Hepatocyte (in vitro differentiated cells): ENCODE measurements at regions not wholly inside any gene's neighbourhood (a gene's known extent, or its start where the extent isn't known, plus 50 kb on each side); places are given as distances from the start of the nearest gene placed in this dataset.

Experiments
- DNase-seq: peaks from one replicate; pipeline ENCODE4 v3.0.0-alpha.2; 2016; ENCODE audit warnings: low spot score
- H2AFZ ChIP-seq: fragments of 200-600 bp; sonication (generic); 2 replicates; pipeline ENCODE4 v1.6.0; 2016; ENCODE audit warnings: antibody characterized with exemption, mild to moderate bottlenecking
- H3K27ac ChIP-seq: fragments of 200-600 bp; sonication (generic); 2 replicates; pipeline ENCODE4 v1.5.1; 2016; ENCODE audit warnings: mild to moderate bottlenecking
- H3K27me3 ChIP-seq: fragments of 200-600 bp; sonication (generic); 2 replicates; pipeline ENCODE4 v1.6.1; 2016
- H3K36me3 ChIP-seq: fragments of 200-600 bp; sonication (generic); replicated peaks from 2 replicates; pipeline ENCODE4 v1.5.1; 2016; ENCODE audit warnings: low read depth; ENCODE audit not compliant: insufficient read depth
- H3K4me1 ChIP-seq: fragments of 200-600 bp; sonication (generic); 2 replicates; pipeline ENCODE4 v1.5.1; 2016; ENCODE audit warnings: mild to moderate bottlenecking, moderate library complexity; ENCODE audit not compliant: insufficient read depth
- H3K4me2 ChIP-seq: fragments of 200-600 bp; sonication (generic); 2 replicates; pipeline ENCODE4 v1.6.0; 2016
- H3K4me3 ChIP-seq: fragments of 200-600 bp; sonication (generic); 2 replicates; pipeline ENCODE4 v1.5.1; 2016; ENCODE audit warnings: mild to moderate bottlenecking
- H3K79me2 ChIP-seq: fragments of 200-600 bp; sonication (generic); 2 replicates; pipeline ENCODE4 v1.6.0; 2017; ENCODE audit warnings: mild to moderate bottlenecking
- H3K9me2 ChIP-seq: fragments of 200-600 bp; sonication (generic); replicated peaks from 2 replicates; pipeline ENCODE4 v1.6.0; 2017; ENCODE audit warnings: mild to moderate bottlenecking; ENCODE audit not compliant: insufficient read depth
- H3K9me3 ChIP-seq: fragments of 200-600 bp; sonication (generic); 2 replicates; pipeline ENCODE4 v1.5.1; 2016; ENCODE audit warnings: low read depth, mild to moderate bottlenecking
- H4K20me1 ChIP-seq: fragments of 200-600 bp; sonication (generic); 2 replicates; pipeline ENCODE4 v1.6.0; 2016; ENCODE audit warnings: mild to moderate bottlenecking; ENCODE audit not compliant: insufficient read depth, poor library complexity, severe bottlenecking
- EZH2 ChIP-seq: fragments of 200-600 bp; sonication (generic); IDR thresholded peaks from 2 replicates; pipeline ENCODE4 v1.6.1; 2016; ENCODE audit warnings: antibody characterized with exemption, mild to moderate bottlenecking, borderline replicate concordance
- EZH2phosphoT487 ChIP-seq: fragments of 200-600 bp; sonication (generic); IDR thresholded peaks from one replicate; pipeline ENCODE4 v1.6.1; 2018; ENCODE audit warnings: antibody characterized with exemption, mild to moderate bottlenecking, low read depth, moderate library complexity; ENCODE audit not compliant: unreplicated experiment, severe bottlenecking
- WGBS: methylation state at CpG from one replicate; pipeline ENCODE4 v1.1.6; 2016; ENCODE audit warnings: low lambda C conversion rate; ENCODE audit errors: missing lambda C conversion rate; 5-methylcytosine and 5-hydroxymethylcytosine counted together
- TF ChIP-seq, protein P1 (sequence below): fragments of 200-600 bp; sonication (generic); IDR thresholded peaks from 2 replicates; pipeline ENCODE4 v1.5.1; 2016; ENCODE audit warnings: antibody characterized with exemption, mild to moderate bottlenecking; ENCODE audit not compliant: poor library complexity

DNA sequence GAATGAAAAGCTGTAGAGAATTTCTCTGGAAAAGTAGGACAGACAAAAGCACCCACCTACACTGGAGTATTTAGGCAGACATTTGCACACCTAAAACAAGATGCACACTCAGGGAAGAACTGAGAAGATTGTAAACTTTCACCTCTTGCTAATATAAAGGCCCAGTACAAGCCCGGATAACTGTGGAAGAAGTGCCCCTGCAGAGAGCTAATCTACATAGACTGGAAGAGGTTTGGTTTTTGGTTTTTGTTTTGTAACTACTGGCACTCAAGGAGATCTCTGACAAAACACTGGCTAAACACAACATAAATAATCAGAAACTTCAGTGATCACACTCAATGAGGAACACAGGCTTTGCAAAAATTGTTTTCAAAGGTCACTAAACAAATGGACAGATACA lies 782.2 kb upstream of the SLC8A1 start:
- no peaks in the 10 kb centered on the region for H4K20me1 ChIP-seq
- no peaks in the 10 kb centered on the region for H3K9me2 ChIP-seq
- H3K4me3 ChIP-seq, result no peak overlapping the region
- H3K36me3 ChIP-seq, result no peaks in the 10 kb centered on the region
- TF ChIP-seq, protein P1, sequence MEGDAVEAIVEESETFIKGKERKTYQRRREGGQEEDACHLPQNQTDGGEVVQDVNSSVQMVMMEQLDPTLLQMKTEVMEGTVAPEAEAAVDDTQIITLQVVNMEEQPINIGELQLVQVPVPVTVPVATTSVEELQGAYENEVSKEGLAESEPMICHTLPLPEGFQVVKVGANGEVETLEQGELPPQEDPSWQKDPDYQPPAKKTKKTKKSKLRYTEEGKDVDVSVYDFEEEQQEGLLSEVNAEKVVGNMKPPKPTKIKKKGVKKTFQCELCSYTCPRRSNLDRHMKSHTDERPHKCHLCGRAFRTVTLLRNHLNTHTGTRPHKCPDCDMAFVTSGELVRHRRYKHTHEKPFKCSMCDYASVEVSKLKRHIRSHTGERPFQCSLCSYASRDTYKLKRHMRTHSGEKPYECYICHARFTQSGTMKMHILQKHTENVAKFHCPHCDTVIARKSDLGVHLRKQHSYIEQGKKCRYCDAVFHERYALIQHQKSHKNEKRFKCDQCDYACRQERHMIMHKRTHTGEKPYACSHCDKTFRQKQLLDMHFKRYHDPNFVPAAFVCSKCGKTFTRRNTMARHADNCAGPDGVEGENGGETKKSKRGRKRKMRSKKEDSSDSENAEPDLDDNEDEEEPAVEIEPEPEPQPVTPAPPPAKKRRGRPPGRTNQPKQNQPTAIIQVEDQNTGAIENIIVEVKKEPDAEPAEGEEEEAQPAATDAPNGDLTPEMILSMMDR, result no peak
- TF ChIP-seq EZH2 (no peak), EZH2phosphoT487 (no peak)
- H3K4me1 ChIP-seq, result no peaks in the 10 kb centered on the region
- DNase-seq, result no peak
- no peak overlapping the region for H2AFZ ChIP-seq
- H3K79me2 ChIP-seq, result no peaks in the 10 kb centered on the region
- H3K9me3 ChIP-seq, result no peaks in the 10 kb centered on the region
- no peaks in the 10 kb centered on the region for H3K27me3 ChIP-seq
- no peak overlapping the region for H3K27ac ChIP-seq
- no peak overlapping the region for H3K4me2 ChIP-seq
- 28% methylated on average over 1 of the region's 1 CpG for WGBS

DNA sequence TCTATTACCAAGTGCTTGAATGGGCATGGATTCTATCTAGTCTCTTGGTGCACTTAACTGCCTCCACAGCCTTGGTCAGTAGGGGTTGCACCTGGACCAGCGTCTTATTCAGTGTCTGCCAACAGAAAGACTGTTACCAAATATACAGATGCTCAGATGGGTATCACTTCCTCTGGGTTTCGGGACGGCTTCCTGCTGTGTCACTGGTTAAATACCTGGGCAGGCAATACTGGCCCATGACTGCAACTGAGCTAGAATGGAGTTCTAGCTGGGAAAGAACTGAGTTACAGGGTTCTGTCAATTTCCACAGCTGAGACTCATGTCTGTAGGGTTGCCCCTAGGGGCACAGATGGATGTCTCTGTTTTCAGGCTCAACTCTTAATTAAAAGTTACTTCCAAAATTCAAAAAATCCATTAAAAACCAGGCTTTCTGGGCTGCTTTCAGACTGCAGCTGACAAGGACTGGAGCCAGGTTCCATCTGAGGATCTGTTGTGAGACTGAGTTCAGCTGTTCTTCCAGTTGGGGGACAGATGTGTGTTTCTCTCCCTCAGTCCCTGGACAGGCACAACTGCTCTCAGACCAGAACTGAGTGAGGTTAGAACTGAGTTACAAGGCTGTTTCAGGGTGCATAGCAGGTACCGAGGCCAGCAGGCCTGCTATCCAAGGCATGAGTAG lies 789.6 kb upstream of the SLC8A1 start:
- Histone ChIP-seq H3K4me1 (no peaks in the 10 kb centered on the region), H2AFZ (no peak overlapping the region), H4K20me1 (no peaks in the 10 kb centered on the region), H3K27ac (no peak overlapping the region), H3K9me2 (no peaks in the 10 kb centered on the region), H3K9me3 (no peaks in the 10 kb centered on the region), H3K4me3 (no peak overlapping the region), H3K4me2 (no peak overlapping the region), H3K27me3 (no peaks in the 10 kb centered on the region), H3K36me3 (no peaks in the 10 kb centered on the region), H3K79me2 (no peaks in the 10 kb centered on the region)
- no peak for DNase-seq
- 89% methylated on average over 4 of the region's 4 CpGs for WGBS
- TF ChIP-seq EZH2phosphoT487 (no peak), EZH2 (no peak)
- TF ChIP-seq, protein P1, result no peak

DNA sequence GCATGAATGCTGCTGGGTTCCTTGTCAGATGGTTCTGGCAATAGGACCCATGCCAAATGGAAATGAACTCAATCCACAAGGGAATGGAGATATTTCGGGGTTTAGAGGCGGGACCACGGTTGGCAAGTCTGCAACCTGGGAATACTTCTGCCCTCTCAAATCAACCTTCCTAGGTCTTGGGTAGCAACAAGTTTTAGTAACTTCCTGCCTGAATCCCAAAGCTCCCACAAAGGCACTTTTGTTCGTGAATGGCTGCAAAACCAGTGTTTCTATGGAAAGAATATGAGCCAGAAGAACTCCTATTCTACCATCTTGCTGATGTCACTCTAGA lies 790.1 kb upstream of the SLC8A1 start:
- Histone ChIP-seq H3K4me1 (no peaks in the 10 kb centered on the region), H3K36me3 (no peaks in the 10 kb centered on the region), H3K27me3 (no peaks in the 10 kb centered on the region), H3K27ac (no peak overlapping the region), H2AFZ (no peak overlapping the region), H3K9me3 (no peaks in the 10 kb centered on the region), H3K4me3 (no peak overlapping the region), H3K9me2 (no peaks in the 10 kb centered on the region), H3K4me2 (no peak overlapping the region), H3K79me2 (no peaks in the 10 kb centered on the region), H4K20me1 (no peaks in the 10 kb centered on the region)
- 92% methylated on average over 4 of the region's 4 CpGs for WGBS
- DNase-seq, result no peak
- TF ChIP-seq, protein P1, result no peak
- no peak for TF ChIP-seq EZH2
- no peak for TF ChIP-seq EZH2phosphoT487
